GM18907 (cell line): ENCODE measurements at regions not wholly inside any gene's neighbourhood (a gene's known extent, or its start where the extent isn't known, plus 50 kb on each side); places are given as distances from the start of the nearest gene placed in this dataset.
"Not testable (repeated sequence)": the region's sequence is repeated elsewhere in the genome, so short reads cannot be mapped to it uniquely, and the experiment has no call there.

Experiments used
- ATAC-seq: cut with Tn5 transposase; IDR thresholded peaks from one replicate; pipeline ENCODE4 v1.9.1; 2021; ENCODE audit warnings: mild to moderate bottlenecking, moderate library complexity; ENCODE audit not compliant: unreplicated experiment

- ATAC-seq: no peak
Observed at GRCh38 chr3:82628385-82629014, 867.1 kb upstream of the GBE1 start.

GRCh38 chr3:82627733-82628132 lies 866.3 kb upstream of the GBE1 start:
- ATAC-seq: no peak

- ATAC-seq: not testable (repeated sequence)
Observed at GRCh38 chr3:82620744-82621143, 859.3 kb upstream of the GBE1 start.

GRCh38 chr3:82618594-82618993 lies 857.1 kb upstream of the GBE1 start:
- no peak for ATAC-seq

- no peak for ATAC-seq
Observed at GRCh38 chr3:82610236-82610635, 848.8 kb upstream of the GBE1 start.

GRCh38 chr3:82607391-82607790 lies 845.9 kb upstream of the GBE1 start:
- no peak for ATAC-seq

- no peak for ATAC-seq
Observed at GRCh38 chr3:82596805-82597204, 835.4 kb upstream of the GBE1 start.

GRCh38 chr3:82595530-82595929 lies 834.1 kb upstream of the GBE1 start:
- ATAC-seq: no peak

GRCh38 chr3:82587174-82587573 lies 825.7 kb upstream of the GBE1 start:
- ATAC-seq: no peak

- no peak for ATAC-seq
Observed at GRCh38 chr3:82586414-82586813, 825.0 kb upstream of the GBE1 start.

GRCh38 chr3:82586002-82586401 lies 824.6 kb upstream of the GBE1 start:
- not testable (repeated sequence) for ATAC-seq

- ATAC-seq: not testable (repeated sequence)
Observed at GRCh38 chr3:82585591-82585990, 824.1 kb upstream of the GBE1 start.

- ATAC-seq: not testable (repeated sequence)
Observed at GRCh38 chr3:82584861-82585260, 823.4 kb upstream of the GBE1 start.

- ATAC-seq: not testable (repeated sequence)
Observed at GRCh38 chr3:82584415-82584814, 823.0 kb upstream of the GBE1 start.

- no peak for ATAC-seq
Observed at GRCh38 chr3:82581350-82581749, 819.9 kb upstream of the GBE1 start.

GRCh38 chr3:82572721-82573120 lies 811.3 kb upstream of the GBE1 start:
- no peak for ATAC-seq

- ATAC-seq: no peak
Observed at GRCh38 chr3:82568776-82569338, 807.4 kb upstream of the GBE1 start.

GRCh38 chr3:82567029-82567600 lies 805.7 kb upstream of the GBE1 start:
- ATAC-seq: no peak

GRCh38 chr3:82562896-82563295 lies 801.5 kb upstream of the GBE1 start:
- ATAC-seq: no peak

- ATAC-seq: no peak
Observed at GRCh38 chr3:82561784-82562183, 800.3 kb upstream of the GBE1 start.

GRCh38 chr3:82558081-82558480 lies 796.6 kb upstream of the GBE1 start:
- ATAC-seq: no peak

GRCh38 chr3:82556113-82556512 lies 794.7 kb upstream of the GBE1 start:
- ATAC-seq: no peak

GRCh38 chr3:82542556-82542955 lies 781.1 kb upstream of the GBE1 start:
- not testable (repeated sequence) for ATAC-seq
